Mucosa of descending colon (tissue), 3 donors: ENCODE measurements at regions not wholly inside any gene's neighbourhood (a gene's known extent, or its start where the extent isn't known, plus 50 kb on each side); places are given as distances from the start of the nearest gene placed in this dataset.

ENCODE experiments used
- ATAC-seq: fragments of 200-7000 bp; cut with Tn5 transposase; one replicate; pipeline ENCODE4 v1.9.1; 2020; ENCODE audit warnings: mild to moderate bottlenecking, moderate library complexity
- DNase-seq, 3 donors: peaks; one replicate each; pipeline ENCODE4 v3.0.0-alpha.2; 2020
- H3K36me3 ChIP-seq: fragments of 200-600 bp; one replicate; pipeline ENCODE4 v1.8.0; 2021; ENCODE audit warnings: low read depth, mild to moderate bottlenecking
- H3K4me1 ChIP-seq: fragments of 200-600 bp; one replicate; pipeline ENCODE4 v1.8.0; 2021; ENCODE audit warnings: low read depth, mild to moderate bottlenecking
- H3K4me3 ChIP-seq: fragments of 200-600 bp; one replicate; pipeline ENCODE4 v1.8.0; 2021; ENCODE audit warnings: mild to moderate bottlenecking
- H3K9me3 ChIP-seq: fragments of 200-600 bp; one replicate; pipeline ENCODE4 v1.8.0; 2021; ENCODE audit warnings: mild to moderate bottlenecking
- CTCF ChIP-seq: fragments of 200-600 bp; IDR thresholded peaks from one replicate; pipeline ENCODE4 v1.8.0; 2022; ENCODE audit warnings: antibody characterized with exemption, mild to moderate bottlenecking
- intact Hi-C, 2 donors: fragments of 100-400 bp; cut with DNase I in 1 of 2; cut with micrococcal nuclease in 1 of 2; formaldehyde crosslinking; loops; one replicate each; pipeline versions ENCODE4 v1.11.0 to v1.11.1; 2022; cut with DNase I, micrococcal nuclease
- donor health status: DM: no; HTN: no; CAD: no; lungs with moderate emphysema.
- donor health status: DM: no; HTN: no; CAD: no.
- donor health status: DM: no; HTN: yes; CAD: no.

- DNase-seq (no peak), ATAC-seq (no peak)
- no peaks in the 10 kb centered on the region for H3K36me3 ChIP-seq
- intact Hi-C loops, result no loop called here
- no peak overlapping the region for H3K4me3 ChIP-seq
- H3K4me1 ChIP-seq, result no peaks in the 10 kb centered on the region
- H3K9me3 ChIP-seq, result no peaks in the 10 kb centered on the region
- TF ChIP-seq CTCF, result no peak
These were observed 183.1 kb downstream of the C1D start for GRCh38 chr2:67879586-67880290.

- Histone ChIP-seq H3K36me3 (no peaks in the 10 kb centered on the region), H3K4me1 (no peaks in the 10 kb centered on the region), H3K9me3 (no peaks in the 10 kb centered on the region), H3K4me3 (no peak overlapping the region)
- intact Hi-C loops, result no loop called here
- no peak for DNase-seq
- no peak for ATAC-seq
- TF ChIP-seq CTCF, result no peak
These were observed 182.5 kb downstream of the C1D start for GRCh38 chr2:67880291-67880761.

DNA sequence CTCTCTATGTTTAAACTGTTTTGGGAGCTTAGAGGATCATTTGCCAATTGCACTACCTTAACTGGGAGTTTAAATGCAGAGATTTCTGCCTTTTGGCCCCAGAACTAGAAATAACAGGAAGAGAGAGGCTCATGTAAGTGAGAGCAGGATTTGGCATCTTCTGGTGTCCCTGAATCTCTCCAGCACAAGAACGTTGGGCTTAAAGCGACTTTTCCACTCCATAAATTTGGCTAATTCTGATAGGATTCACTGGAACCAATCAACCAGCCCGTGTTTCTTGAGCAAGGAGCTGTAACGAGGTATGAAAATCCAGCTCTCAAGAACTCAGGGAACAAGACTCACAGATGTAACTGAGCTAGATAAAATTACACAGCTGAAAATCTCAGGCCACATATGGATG is 181.0 kb downstream of the C1D start:
- Histone ChIP-seq H3K9me3 (no peaks in the 10 kb centered on the region), H3K36me3 (no peaks in the 10 kb centered on the region), H3K4me1 (no peaks in the 10 kb centered on the region), H3K4me3 (no peak overlapping the region)
- TF ChIP-seq CTCF, result no peak
- ATAC-seq (no peak), DNase-seq (no peak)
- intact Hi-C loops, result no loop called here

DNA sequence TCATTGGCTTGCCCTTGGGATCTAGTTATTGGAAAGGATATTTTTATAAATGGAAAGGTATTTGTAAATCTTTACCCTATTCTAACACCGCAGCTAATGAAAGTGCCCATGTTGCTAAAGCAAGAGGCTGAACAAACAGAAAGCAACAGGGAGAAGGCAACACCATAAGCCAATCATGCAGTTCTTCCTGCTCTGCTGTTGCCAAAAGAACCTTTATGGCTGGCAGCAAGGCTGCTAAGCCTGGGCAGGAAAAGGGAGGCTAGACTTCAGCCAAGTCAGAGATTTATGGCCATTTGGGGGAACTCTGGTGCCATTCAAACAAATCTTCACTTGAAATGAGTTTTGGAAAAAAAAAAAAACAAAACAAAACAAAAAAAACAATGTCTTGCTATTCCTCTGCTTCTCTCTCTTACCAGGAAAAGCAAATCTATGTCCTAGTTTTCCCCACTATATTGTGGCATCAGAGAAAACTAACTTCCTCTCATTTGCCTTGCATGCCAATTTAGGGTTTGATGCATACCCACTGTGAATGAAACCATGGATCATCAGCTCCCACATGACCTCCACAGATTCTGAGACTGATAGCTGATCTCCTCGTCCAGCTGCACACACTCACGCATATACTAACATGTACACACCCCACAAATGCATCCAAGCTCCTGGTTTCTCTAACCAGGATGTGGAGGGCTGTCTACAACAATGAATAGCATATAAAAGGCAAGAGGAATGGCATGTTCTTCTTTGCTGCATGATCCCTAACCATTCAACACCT is 179.3 kb downstream of the C1D start:
- Histone ChIP-seq H3K36me3 (no peaks in the 10 kb centered on the region), H3K9me3 (no peaks in the 10 kb centered on the region), H3K4me1 (no peaks in the 10 kb centered on the region), H3K4me3 (no peak overlapping the region)
- ATAC-seq (peak; percentile 63), DNase-seq (peak in 1 of 3 donors; percentile 9)
- intact Hi-C loops, result no loop called here
- TF ChIP-seq CTCF, result no peak

DNA sequence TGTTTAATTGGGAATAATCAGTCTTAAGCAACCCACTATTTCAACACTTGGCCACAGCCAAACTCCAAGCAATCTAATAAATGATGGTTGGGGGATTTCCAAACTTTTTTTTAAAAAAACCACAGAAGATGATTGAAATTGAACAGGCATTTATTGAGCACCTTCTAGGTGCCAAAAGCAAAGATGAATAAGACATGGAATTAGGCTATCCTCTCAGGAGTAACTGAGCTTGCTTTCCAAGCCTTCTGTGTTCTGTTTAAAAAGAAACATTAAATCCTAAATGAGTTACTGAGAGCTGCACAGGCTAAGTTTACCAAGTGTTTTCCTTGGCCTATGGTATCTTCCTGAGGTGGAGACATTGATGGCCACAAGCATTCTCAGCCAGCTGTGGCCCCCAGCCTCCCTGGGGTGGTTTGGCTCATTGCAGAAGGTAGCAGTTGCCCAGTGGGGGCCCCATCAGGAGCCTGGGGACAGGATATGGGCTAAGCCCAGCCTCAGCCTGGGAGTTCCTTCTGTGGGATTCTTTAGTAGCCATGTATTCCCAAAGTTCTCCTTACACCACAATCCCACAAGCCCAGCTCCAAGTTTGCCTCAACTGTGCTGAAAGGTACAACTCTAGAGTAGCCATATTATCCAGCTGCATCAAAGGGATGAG is 174.3 kb downstream of the C1D start:
- no peak for ATAC-seq
- TF ChIP-seq CTCF, result no peak
- Histone ChIP-seq H3K36me3 (no peaks in the 10 kb centered on the region), H3K4me3 (no peak overlapping the region), H3K9me3 (no peaks in the 10 kb centered on the region), H3K4me1 (no peaks in the 10 kb centered on the region)
- intact Hi-C loops, result no loop called here
- no peak for DNase-seq
